Astrocyte (in vitro differentiated cells and primary cell): ENCODE measurements at regions not wholly inside any gene's neighbourhood (a gene's known extent, or its start where the extent isn't known, plus 50 kb on each side); places are given as distances from the start of the nearest gene placed in this dataset.

Source experiments
- DNase-seq: peaks from one replicate; pipeline ENCODE4 v3.0.0-alpha.2; 2010; ENCODE audit warnings: low read depth
- FAIRE-seq: peaks from 2 replicates; lab custom pipeline; 2011; peaks lifted over from hg19 to GRCh38; lab: Jason Lieb, UNC
- H2AFZ ChIP-seq: 2 replicates; pipeline ENCODE4 v1.6.0; 2012; ENCODE audit warnings: low read depth, low read length, inconsistent platforms
- H3K27ac ChIP-seq: 2 replicates; pipeline ENCODE4 v1.5.1; 2011; ENCODE audit warnings: low read depth, low read length, inconsistent platforms
- H3K27me3 ChIP-seq: 2 replicates; pipeline ENCODE4 v1.6.0; 2011; ENCODE audit warnings: low read length, inconsistent platforms; ENCODE audit not compliant: insufficient read depth
- H3K36me3 ChIP-seq: 2 replicates; pipeline ENCODE4 v1.5.1; 2011; ENCODE audit warnings: low read length, inconsistent platforms; ENCODE audit not compliant: insufficient read depth
- H3K4me1 ChIP-seq: 2 replicates; pipeline ENCODE4 v1.5.1; 2011; ENCODE audit warnings: low read length, inconsistent platforms; ENCODE audit not compliant: insufficient read depth
- H3K4me2 ChIP-seq: 2 replicates; pipeline ENCODE4 v1.6.0; 2012; ENCODE audit warnings: low read length, inconsistent platforms
- H3K4me3 ChIP-seq: 2 replicates; pipeline ENCODE4 v1.5.1; 2011; ENCODE audit warnings: low read depth, mild to moderate bottlenecking, low read length, inconsistent platforms; ENCODE audit not compliant: insufficient read depth
- H3K79me2 ChIP-seq: 2 replicates; pipeline ENCODE4 v1.6.0; 2012; ENCODE audit warnings: mild to moderate bottlenecking, low read length, inconsistent platforms; ENCODE audit not compliant: insufficient read depth
- H3K9ac ChIP-seq: 2 replicates; pipeline ENCODE4 v1.6.0; 2012; ENCODE audit warnings: mild to moderate bottlenecking, low read length, inconsistent platforms
- H3K9me3 ChIP-seq: 2 replicates; pipeline ENCODE4 v1.5.1; 2012; ENCODE audit warnings: low read depth, mild to moderate bottlenecking, low read length, inconsistent platforms; ENCODE audit not compliant: insufficient read depth
- H4K20me1 ChIP-seq: 2 replicates; pipeline ENCODE4 v1.6.0; 2012; ENCODE audit warnings: low read length, inconsistent platforms; ENCODE audit not compliant: insufficient read depth
- H3K27ac Mint-ChIP-seq: one replicate; pipeline ENCODE4 v1.8.0; 2021; ENCODE audit warnings: mild to moderate bottlenecking, mixed read lengths; ENCODE audit not compliant: unreplicated experiment
- H3K27me3 Mint-ChIP-seq: one replicate; pipeline ENCODE4 v1.8.0; 2021; ENCODE audit warnings: low read depth, mixed read lengths; ENCODE audit not compliant: unreplicated experiment
- H3K36me3 Mint-ChIP-seq: one replicate; pipeline ENCODE4 v1.8.0; 2021; ENCODE audit warnings: low read depth, mixed read lengths; ENCODE audit not compliant: unreplicated experiment
- H3K4me1 Mint-ChIP-seq: one replicate; pipeline ENCODE4 v1.8.0; 2021; ENCODE audit warnings: low read depth, mixed read lengths; ENCODE audit not compliant: unreplicated experiment
- H3K4me3 Mint-ChIP-seq: one replicate; pipeline ENCODE4 v1.8.0; 2021; ENCODE audit warnings: mild to moderate bottlenecking, moderate library complexity, mixed read lengths; ENCODE audit not compliant: unreplicated experiment
- H3K9me3 Mint-ChIP-seq: one replicate; pipeline ENCODE4 v1.8.0; 2021; ENCODE audit warnings: mild to moderate bottlenecking, mixed read lengths; ENCODE audit not compliant: unreplicated experiment
- CTCF ChIP-seq: IDR thresholded peaks from 2 replicates; pipeline ENCODE4 v1.5.1; 2011; ENCODE audit warnings: low read depth, mild to moderate bottlenecking, inconsistent platforms, low read length, moderate library complexity; ENCODE audit not compliant: insufficient read depth
- EZH2 ChIP-seq: IDR thresholded peaks from 2 replicates; pipeline ENCODE4 v1.6.1; 2012; ENCODE audit warnings: mild to moderate bottlenecking, low read length, inconsistent platforms; ENCODE audit not compliant: insufficient read depth

DNA sequence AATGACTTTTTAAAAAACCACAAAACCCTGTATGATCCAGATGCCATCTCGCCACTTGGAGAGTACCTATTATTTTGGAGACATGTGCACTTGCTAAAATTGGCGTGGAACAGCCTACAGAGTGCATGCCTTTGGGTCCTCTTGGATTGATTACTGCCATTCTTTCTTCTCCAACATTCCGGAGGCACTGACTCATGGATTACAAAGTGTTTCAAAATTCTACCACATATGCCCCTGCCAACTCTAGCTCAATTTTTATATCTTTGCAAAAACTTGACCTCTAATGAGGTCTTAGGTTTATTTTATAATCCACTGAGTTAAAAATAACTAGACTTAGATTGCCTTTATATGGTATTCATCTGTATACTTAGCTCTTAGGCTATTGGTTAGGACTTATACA, 55.8 kb upstream of the KIF5B start:
- Histone ChIP-seq H2AFZ (no peak overlapping the region), H3K27me3 (no peaks in the 10 kb centered on the region), H3K36me3 (no peaks in the 10 kb centered on the region), H3K9ac (no peak overlapping the region), H3K4me3 (no peak overlapping the region), H3K27ac (no peak overlapping the region), H4K20me1 (no peaks in the 10 kb centered on the region), H3K4me2 (peak overlapping the region; percentile 2), H3K4me1 (peaks cover 8% of the 10 kb centered on the region), H3K79me2 (no peaks in the 10 kb centered on the region), H3K9me3 (peaks cover 3% of the 10 kb centered on the region)
- peaks cover 9% of the 10 kb centered on the region for H3K4me1 Mint-ChIP-seq
- FAIRE-seq (peak; percentile 71), DNase-seq (peak; percentile 67)
- H3K36me3 Mint-ChIP-seq: no peaks in the 10 kb centered on the region
- peaks cover 2% of the 10 kb centered on the region for H3K9me3 Mint-ChIP-seq
- H3K4me3 Mint-ChIP-seq: no peak overlapping the region
- TF ChIP-seq CTCF: no peak
- TF ChIP-seq EZH2: no peak
- H3K27me3 Mint-ChIP-seq: peaks cover 6% of the 10 kb centered on the region
- no peak overlapping the region for H3K27ac Mint-ChIP-seq

- Histone ChIP-seq H3K79me2 (no peaks in the 10 kb centered on the region), H3K36me3 (no peaks in the 10 kb centered on the region), H3K27me3 (no peaks in the 10 kb centered on the region), H3K4me2 (no peak overlapping the region), H3K9me3 (peaks cover 3% of the 10 kb centered on the region), H3K27ac (no peak overlapping the region), H3K4me1 (peaks cover 8% of the 10 kb centered on the region), H3K4me3 (no peak overlapping the region), H4K20me1 (no peaks in the 10 kb centered on the region), H3K9ac (no peak overlapping the region), H2AFZ (no peak overlapping the region)
- peaks cover 3% of the 10 kb centered on the region for H3K9me3 Mint-ChIP-seq
- H3K4me3 Mint-ChIP-seq: no peak overlapping the region
- peaks cover 9% of the 10 kb centered on the region for H3K4me1 Mint-ChIP-seq
- peak; percentile 4 for DNase-seq
- FAIRE-seq: no peak
- TF ChIP-seq CTCF: no peak
- no peak for TF ChIP-seq EZH2
- no peaks in the 10 kb centered on the region for H3K36me3 Mint-ChIP-seq
- peak overlapping the region; percentile 58 for H3K27ac Mint-ChIP-seq
- H3K27me3 Mint-ChIP-seq: peaks cover 6% of the 10 kb centered on the region
Measured at GRCh38 chr10:32111585-32111984, 55.4 kb upstream of the KIF5B start.

- no peak for DNase-seq
Measured at GRCh38 chr10:32110790-32111189, 54.6 kb upstream of the KIF5B start.

More at GRCh38 chr10:32110790-32111189, 54.6 kb upstream of the KIF5B start:
- H3K27me3 ChIP-seq: no peaks in the 10 kb centered on the region
- H3K4me1 ChIP-seq: peaks cover 8% of the 10 kb centered on the region
- TF ChIP-seq EZH2 (no peak), CTCF (no peak)
- H3K27ac ChIP-seq: no peak overlapping the region
- no peak overlapping the region for H3K9ac ChIP-seq
- Mint-ChIP-seq H3K4me1 (peaks cover 9% of the 10 kb centered on the region), H3K36me3 (no peaks in the 10 kb centered on the region), H3K27me3 (peaks cover 3% of the 10 kb centered on the region), H3K4me3 (no peak overlapping the region), H3K27ac (no peak overlapping the region), H3K9me3 (peaks cover 4% of the 10 kb centered on the region)
- no peaks in the 10 kb centered on the region for H4K20me1 ChIP-seq
- H3K79me2 ChIP-seq: no peaks in the 10 kb centered on the region
- H2AFZ ChIP-seq: no peak overlapping the region
- H3K4me2 ChIP-seq: no peak overlapping the region
- H3K9me3 ChIP-seq: peaks cover 2% of the 10 kb centered on the region
- no peak overlapping the region for H3K4me3 ChIP-seq
- FAIRE-seq: no peak
- no peaks in the 10 kb centered on the region for H3K36me3 ChIP-seq
